Daoy (cell line): ENCODE measurements at regions not wholly inside any gene's neighbourhood (a gene's known extent, or its start where the extent isn't known, plus 50 kb on each side); places are given as distances from the start of the nearest gene placed in this dataset.

Source experiments
- DNase-seq: peaks from one replicate; pipeline ENCODE4 v3.0.0-alpha.2; 2015; ENCODE audit warnings: low read depth

DNA sequence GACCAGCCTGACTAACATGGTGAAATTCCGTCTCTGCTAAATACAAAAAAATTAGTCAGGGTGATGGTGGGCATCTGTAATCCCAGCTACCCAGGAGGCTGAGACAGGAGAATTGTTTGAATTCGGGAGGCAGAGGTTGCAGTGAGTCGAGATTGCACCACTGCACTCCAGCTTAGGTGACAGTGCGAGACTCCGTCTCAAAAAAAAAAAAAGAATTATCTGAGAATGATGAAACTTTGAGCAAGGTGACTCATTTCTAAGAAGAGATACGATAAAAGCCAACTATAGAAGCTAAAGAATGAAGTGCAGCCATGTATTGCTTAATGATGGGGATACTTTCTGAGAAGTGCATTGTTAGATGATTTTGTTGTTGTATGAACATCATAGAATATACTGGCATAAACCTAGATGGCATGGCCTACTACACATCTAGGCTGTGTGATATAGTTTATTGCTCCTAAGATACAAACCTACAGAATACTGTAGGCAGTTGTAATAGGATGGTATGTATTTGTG, 64.7 kb downstream of the SNRPE start:
- DNase-seq: no peak

DNA sequence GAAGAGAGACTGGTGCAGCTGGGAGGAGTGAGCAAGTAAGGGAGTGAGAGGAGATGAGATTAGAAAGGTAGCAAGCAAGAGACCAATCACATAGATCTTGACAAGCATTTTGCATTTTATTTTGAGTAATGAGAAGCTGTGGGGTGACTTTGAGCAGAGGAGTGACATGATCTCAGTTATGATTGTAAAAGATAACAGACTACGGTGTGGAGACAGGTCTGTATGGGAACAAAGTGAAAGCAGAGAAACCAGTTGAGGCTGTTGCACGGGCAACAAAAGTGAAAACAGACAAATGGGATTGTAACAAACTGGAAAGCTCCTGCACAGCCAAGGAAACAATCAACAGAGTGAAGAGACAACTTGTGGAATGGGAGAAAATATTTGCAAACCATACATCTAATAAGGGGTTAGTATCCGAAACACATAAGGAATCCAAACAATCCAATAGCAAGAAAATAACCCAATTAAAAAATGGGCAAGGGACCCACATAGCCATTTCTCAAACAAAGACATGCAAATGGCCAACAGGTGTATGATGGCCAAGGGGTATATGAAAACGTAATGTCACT, 68.4 kb downstream of the SNRPE start:
- DNase-seq: no peak

DNA sequence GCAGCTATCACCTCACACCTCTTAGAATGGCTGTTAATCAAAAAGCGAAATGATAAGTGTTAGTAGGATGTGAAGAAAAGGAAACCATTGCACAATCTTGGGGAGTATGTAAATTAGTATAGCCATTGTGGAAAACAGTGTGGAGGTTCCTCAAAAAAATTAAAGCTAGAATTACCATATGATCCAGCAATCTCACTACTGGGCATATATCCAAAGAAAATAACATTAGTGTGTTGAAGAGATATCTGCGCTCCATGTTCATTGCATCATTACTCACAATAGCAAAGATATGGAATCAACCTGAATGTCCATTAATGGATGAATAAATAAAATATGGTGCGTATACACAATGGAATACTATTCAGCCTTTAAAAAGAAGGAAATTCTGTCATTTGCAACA, 68.9 kb downstream of the SNRPE start:
- DNase-seq: no peak

DNA sequence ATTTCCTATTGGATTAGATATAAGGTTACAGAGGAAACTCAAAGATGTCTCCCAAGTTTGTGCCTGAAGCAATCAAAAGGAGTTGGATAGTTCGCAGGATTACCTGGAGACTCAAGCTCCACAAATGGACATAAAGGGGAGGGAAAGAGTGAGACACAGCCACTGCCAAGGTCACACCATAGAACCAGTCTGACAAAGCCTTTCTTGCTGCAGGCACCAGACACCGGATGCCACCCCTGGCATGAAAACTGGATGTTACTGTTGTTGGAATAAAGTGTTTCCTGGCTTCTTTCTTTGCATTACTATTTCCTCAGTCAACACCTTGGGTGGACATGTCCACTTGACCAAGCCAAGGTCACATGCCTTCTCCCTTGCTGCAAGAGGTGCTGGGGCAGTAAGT, 70.6 kb downstream of the SNRPE start:
- no peak for DNase-seq

DNA sequence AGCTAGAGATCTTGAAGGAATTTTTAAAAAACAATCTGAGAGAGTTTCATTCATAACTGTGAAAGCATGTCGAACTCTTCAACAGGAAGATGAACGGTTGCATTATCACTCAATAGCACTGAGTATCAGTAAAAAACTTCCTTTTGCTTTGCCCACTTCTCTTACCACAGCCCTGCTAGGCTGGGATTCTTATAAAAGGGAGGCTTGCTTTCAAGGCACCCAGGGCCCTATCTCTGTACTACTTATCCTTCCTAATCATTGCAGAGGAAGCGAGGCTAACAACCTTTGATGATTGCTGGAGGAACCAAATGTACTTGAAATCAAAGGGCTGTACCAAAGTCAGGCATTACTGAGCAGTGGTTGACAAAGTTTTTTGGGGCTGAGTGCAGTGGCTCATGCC, 71.2 kb downstream of the SNRPE start:
- no peak for DNase-seq

DNA sequence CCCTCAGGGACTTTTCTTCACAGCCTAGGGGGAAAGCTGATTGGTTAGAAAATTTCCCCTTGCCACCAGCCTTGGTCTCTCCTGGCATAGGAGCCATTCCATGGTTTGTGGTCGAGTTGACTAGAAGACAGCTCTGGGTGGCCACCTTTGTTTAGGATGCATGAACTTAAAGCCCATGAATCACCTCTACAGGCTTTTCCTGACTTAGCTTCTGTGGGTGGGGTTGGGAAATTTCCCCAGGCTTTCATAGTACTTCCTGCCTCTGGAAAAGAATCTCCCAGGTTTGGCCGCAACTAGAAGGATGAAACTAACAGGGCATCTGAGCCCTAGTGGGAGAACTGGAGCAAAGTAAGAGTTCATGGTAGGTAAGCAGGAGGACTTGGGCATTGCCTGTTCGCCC, 72.6 kb downstream of the SNRPE start:
- DNase-seq: peak; percentile 29

DNA sequence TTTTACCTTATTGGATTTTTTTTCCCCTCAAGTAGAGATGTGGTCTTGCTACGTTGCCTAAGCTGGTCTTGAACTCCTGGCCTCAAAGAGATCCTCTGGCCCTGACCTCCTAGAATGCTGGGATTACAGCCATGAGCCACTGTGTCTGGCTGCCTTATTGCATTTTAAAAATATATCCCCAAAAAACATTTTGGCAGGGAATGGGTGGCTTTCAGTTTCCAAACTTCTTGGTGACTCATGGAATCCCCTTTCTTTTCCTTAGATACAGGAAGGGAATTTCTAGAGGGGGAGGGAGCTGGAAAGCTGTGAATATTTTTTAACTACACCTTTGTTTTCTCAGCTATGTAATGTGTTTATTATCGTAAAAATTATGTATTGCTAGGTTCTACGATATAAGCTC, 73.3 kb downstream of the SNRPE start:
- DNase-seq: no peak

DNA sequence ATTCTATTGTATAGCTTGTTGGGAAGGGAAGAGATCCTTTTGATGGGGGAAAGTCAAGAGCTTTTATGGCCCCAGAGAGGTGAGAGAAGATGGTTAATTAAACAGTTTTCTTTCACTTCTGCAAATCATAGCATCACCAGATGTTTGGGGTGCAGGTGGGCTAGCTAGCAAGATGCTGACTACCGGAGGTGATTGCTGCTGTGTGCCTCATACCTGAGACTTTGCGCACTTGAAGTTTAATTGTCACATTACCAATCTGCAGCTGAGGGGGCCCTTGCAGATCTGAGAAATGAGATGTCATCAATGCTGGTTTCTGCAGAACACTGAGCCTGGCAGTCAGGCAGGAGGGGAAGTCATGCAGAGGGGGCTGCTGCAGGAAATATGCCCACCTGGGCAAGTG, 73.9 kb downstream of the SNRPE start:
- DNase-seq: no peak

DNA sequence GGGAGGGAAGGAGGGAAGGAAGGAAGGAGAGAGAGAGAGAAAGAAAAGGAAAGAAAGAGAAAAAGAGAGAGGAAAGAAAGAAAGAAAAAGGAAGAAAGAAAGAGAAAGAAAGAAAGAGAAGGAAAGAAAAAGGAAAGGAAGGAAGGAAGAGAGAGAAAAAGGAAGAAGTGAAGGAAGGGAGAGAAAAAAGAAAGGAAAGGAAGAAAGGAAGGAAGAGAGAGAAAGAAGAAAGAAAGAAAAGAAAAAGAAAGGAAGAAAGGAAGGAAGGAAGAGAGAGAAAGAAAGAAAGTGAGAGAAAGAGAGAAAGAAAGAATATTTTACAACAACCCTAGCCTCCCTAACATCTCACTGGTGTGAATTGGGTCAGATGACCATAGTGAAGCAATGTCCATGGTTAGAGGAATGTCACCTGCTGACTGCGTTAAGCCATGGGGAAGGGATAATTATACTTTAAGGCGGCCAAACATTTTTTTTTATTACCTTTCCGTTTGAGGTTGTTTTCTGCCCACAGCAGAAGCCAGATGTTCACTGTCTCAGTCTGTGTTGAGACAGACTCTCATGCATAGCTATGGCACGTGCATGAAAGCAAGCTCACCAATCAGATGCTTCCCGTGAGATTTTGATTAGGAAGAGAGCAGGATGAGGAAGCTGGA, 76.4 kb downstream of the SNRPE start:
- no peak for DNase-seq

DNA sequence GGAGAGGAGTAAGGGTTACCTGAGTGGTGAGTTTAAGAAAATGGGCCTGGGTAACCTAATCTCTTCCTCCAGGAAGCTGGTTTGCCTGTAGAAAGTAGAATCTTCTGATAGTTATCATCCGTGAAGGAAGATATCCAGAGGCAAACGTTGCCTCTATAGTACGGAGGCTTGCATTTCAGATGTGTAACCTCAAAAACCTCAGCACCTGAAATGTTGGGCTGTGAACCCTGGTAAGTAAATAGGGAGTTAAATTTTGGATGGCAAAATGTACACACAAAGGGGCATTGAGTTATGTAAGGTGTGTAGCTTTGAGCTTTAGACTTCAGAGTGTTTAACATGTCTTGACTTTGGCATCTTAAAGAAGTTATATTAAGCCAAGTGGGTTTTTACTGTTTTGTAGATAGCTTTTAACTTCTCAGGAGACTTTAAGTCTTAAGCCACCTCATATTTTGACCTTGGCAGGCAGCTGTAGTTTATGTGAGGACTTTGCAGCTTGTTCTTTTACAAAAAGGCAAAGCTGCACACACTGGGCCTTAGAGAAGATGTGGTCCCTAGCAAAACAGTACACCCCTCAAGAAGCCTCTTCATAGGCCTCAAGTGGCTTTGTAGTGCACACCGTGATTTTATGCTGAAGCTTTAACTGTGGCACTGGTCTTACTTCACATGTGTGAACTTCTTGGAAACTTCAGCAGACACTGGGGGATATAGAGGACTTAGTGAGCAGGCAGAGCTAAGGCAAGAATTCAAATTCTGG, 83.4 kb downstream of the SNRPE start:
- DNase-seq: no peak

DNA sequence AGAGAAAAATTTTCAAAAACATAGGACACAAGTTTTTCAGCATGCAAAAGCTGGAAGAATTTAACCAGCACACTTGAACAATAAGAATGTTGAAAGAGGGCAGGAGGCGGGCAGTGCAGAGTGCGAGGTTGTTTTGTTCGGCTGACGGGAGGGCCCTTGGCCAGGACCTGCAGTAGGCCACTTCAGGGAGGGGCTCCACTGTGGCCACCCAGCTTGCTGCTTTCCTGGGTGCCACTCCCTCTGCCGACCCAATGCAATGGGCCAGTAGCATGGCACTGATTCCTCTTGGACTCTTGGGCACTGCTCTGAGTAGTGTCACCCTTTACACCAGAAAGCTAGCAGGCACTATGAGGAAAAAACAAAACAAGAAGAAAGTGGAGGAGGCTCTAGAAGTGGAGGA, 92.9 kb downstream of the SNRPE start:
- DNase-seq: no peak

DNA sequence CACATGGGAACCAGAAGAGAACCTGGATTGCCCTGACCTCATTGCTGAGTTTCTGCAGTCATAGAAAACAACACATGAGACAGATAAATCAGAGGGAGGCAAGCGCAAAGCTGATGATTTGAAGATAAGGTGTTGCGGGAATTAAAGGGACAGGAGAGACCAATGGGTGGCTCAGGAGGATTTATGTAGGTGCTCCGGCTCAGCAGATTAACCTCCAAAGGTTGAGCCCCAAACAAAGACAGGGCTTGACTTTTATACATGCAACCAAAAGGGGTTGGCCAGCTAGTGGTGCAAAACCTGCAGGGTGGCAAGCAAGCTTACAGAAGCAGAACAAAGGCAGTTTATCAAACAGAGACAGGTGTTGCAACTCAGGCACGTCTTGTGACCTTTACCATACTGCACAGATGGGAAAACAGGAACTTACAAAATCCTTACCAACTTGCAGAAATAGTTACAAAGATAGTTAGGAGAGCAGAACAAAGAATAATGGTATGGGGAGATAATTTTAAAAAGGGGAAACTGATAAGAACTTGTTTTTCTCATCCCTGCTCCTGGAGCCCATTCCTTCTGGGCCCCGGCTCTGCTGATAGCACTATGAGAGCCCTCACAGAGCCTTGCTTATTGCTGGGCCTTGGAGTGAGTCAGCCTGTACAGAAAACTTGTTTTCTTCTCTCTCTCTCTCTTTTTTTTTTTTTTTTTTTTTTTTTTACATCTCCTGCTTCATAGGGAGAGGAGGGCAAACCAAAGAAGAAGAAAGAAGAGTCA, 93.6 kb downstream of the SNRPE start:
- no peak for DNase-seq

DNA sequence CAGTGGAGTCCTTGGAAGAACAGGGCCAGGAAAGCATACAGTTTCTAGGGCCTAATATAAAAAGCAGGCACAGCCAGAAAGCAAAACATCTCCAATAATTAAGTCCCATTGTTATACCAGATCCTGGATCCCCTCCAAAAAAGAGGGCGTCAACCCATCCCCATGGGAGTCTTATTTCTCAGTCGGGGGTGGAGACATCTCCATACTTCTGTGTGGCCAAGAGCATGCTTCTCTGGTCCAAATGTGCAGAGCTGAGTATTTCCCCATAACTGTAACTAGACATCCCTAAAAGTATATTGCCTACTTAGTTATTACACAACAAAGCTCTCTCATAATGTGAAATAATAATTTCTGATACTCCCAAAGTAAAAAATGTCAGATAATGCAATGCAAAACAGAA, 104.2 kb upstream of the SOX13 start:
- no peak for DNase-seq

DNA sequence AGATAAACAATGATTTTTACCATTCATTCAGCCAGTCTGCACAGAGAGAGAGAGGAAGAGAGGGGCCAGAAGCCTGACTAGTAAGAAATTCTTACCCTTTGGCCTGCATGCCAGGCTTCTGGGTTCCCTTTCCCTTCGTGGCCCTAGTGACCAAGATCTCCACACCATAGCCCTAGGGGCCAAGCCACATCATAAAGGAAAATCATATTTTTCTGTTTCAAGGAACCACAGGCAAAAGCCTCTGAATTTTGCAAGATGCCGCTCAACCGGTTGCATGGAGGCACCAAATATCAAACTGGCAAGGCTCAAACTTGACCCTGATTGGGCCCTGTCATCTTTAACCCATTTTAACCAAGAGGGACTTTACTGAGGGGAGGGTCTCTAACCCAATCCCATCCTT, 103.1 kb upstream of the SOX13 start:
- no peak for DNase-seq

DNA sequence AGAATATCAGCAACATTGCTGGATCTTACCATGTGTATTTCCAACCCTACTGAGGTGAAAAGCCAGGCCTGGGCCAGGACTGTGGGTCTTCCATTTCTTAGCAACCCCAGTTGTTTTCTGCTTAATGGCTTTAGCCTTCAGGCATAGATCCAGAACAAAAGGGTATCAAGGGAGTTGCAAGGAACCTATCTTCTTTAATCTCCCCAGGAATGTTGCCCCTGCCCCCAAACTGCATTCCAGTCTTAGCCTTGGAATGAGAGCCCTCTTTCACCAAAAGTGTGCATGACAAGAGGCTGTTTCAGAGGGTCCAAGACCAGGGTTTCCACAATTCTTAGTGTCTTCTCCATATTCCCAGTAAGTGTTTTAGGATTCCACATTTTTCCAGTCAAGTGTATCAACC, 87.9 kb upstream of the SOX13 start:
- DNase-seq: no peak

DNA sequence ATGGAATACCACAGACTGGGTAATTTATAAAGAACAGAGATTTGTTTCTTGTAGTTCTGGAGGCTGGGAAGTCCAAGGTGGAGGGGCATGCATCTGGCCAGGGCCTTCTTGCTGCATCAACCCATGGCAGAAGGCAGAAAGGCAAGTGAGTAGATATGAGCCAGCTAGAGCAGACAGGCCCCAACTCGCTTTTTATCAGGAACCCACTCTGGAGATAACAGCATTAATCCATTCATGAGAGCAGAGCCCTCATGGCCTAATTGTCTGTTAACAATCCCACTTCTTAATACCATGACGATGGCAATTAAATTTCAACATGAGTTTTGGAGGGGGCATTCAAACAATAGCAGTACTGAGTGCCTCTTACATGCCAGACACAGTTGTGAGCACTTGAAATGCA, 87.2 kb upstream of the SOX13 start:
- DNase-seq: no peak

DNA sequence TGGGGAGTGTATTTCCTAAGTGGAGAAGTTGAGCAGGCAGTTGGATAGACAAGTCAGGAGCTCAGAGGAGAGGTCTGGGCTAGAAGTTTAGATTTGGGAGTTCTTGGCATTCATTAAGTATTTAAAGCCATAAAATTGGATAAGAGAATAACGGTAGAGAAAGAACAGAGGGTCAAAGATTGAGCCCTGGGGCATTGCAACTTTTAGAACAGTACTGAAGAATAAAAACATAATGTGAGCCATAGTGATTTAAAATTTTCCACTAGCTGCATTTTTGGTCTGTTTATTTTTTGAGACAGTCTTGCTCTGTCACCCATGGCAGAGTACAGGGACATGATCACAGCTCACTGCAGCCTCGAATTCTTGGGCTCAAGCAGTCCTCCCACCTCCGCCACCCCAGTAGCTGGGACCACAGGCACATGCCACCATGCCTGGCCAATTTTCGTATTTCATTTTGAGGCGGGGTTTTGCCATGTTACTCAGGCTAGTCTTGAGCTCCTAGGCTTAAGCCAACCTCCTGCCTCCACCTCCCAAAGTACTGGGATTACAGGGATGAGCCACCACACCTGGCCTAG, 85.9 kb upstream of the SOX13 start:
- no peak for DNase-seq

DNA sequence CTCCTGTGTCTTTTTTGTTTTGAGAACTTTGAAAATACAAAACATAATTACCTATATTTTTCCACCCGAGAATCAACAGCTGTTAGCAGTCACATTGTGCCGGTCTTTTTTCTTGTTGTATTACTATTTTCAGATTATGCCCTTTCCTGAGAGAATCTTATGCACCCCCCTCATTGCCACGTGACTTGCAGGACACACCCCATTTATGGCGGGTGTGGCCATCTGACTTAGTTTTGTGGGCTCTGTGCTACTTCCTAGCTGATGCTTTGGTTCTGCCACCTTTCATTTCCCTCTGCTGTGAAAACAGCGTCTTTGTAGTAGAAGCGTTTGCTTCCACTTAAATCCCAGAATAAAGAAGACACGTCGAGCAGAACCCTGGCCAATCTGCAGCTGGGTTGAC, 82.8 kb upstream of the SOX13 start:
- no peak for DNase-seq

DNA sequence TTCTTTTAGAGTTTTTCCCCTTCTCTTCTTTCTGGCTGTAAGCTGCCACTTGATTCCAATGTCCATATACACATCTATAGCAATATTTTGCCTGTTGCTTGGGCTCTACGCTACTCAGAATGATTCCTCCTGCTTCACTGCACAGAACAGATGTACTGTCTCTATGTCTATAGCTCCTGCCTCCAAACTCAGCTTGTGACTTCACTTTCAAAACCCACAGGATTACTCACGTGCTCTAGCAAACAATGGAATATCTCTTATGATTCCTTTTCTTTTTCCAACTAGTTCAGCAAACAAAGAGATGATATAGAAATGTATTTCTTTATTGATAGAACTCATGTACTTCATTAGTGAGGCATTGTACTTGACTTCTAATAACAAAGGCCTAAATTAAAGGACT, 80.5 kb upstream of the SOX13 start:
- DNase-seq: peak; percentile 9

DNA sequence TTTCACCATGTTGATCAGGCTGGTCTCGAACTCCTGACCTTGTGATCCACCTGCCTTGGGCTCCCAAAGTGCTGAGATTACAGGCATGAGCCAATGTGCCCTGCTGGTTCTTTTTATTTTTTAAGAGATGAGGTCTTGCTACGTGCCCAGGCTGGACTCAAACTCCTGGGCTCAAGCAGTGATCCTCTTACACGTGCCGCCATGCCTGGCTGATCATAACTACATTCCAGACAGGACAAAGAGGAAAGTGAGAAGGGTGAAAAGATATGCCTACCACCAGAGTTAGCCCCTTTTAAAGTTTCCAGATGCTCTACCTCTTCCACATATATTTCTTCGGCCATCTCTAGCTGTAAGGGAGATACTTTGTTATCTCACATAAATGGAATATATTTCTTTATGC, 79.7 kb upstream of the SOX13 start:
- no peak for DNase-seq

DNA sequence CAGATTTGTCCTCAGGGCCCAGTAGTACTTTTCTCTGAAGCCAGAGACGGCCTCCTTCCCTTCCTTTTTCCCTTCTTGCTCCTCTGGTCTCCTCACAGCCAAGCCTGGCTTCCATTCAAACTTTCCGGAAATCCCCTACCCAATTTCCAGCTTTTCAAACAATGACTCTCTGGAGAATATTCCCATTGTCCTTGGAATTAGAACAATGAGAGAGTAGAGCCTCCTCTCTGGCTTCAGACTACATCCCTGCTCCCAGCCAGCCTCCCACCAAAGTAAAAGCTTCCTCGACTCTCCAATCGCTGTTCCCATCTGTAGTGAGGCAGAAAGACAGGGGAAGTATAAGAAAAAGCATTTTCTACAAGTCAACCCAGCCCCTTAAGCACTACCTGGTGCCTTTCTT, 77.7 kb upstream of the SOX13 start:
- no peak for DNase-seq

DNA sequence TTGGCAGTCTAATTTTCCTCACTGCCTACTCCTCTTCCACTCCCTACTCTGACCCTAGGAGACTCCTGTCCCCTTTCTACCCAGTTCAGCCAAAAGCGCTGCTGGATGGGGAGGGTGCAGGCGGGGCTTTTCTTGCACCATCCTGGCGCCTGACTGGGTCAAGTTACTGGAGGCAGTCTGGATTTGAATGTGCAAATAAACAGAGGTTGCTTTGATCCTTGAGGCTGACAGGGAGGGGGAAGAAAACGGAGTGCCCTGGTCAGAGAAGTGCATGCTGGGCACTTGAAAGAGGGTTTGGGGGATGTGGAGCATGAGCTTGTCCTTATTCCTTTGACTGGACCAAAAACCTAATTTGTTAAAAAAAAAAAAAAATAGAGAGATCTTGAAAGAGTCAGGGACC, 76.8 kb upstream of the SOX13 start:
- peak; percentile 6 for DNase-seq
